ENCODE measurements at regions not wholly inside any gene's neighbourhood (a gene's known extent, or its start where the extent isn't known, plus 50 kb on each side); places are given as distances from the start of the nearest gene placed in this dataset.
"Not testable (repeated sequence)": the region's sequence is repeated elsewhere in the genome, so short reads cannot be mapped to it uniquely, and the experiment has no call there.

GRCh38 chr4:30117433-30117832 is 602.7 kb upstream of the PCDH7 start (continued):
- no peak for TF ChIP-seq OSR2 (tag by site-specific recombination; IDR thresholded peaks at IDR 0.05)
- TF ChIP-seq ZSCAN16 (tag by site-specific recombination; IDR thresholded peaks at IDR 0.05): no peak

- Histone ChIP-seq H3K36me3 (ENCODE audit: control insufficient read depth in 2 of 2, insufficient read depth in 1 of 2, low read length in 2 of 2) (no peaks in the 10 kb centered on the region), H3K4me3 (ENCODE audit: low read depth, low read length) (no peak overlapping the region), H3K9me3 (ENCODE audit: control insufficient read depth, insufficient read depth, low read depth, low read length) (no peaks in the 10 kb centered on the region), H3K27ac (ENCODE audit: extremely low read depth, low read depth, low read length) (no peak overlapping the region), H3K4me1 (ENCODE audit: control insufficient read depth, insufficient read depth, low read length) (no peaks in the 10 kb centered on the region)
- POLR2A ChIA-PET: no interaction called here
- CTCF ChIA-PET: no interaction called here
- TF ChIP-seq EGR2 (tag by site-specific recombination; IDR thresholded peaks at IDR 0.05; ENCODE audit: low read depth) (no peak), ZNF530 (tag by site-specific recombination; IDR thresholded peaks at IDR 0.05; ENCODE audit: low read depth) (no peak), ZNF501 (tag by site-specific recombination; IDR thresholded peaks at IDR 0.05) (no peak), ZNF292 (tag by site-specific recombination; IDR thresholded peaks at IDR 0.05; ENCODE audit: borderline replicate concordance, low read depth) (no peak), ZNF266 (tag by site-specific recombination; IDR thresholded peaks at IDR 0.05; ENCODE audit: low read depth) (no peak), ZSCAN16 (tag by site-specific recombination; IDR thresholded peaks at IDR 0.05) (no peak), INSM2 (tag by site-specific recombination; IDR thresholded peaks at IDR 0.05) (no peak), ELK4 (IDR thresholded peaks at IDR 0.05; ENCODE audit: borderline replicate concordance, low read depth, low read length) (no peak), ZNF148 (tag by site-specific recombination; IDR thresholded peaks at IDR 0.05; ENCODE audit: borderline replicate concordance) (no peak), ZNF626 (tag by site-specific recombination; IDR thresholded peaks at IDR 0.05) (no peak), SCRT2 (tag by site-specific recombination; IDR thresholded peaks at IDR 0.05) (no peak), ATF2 (tag by site-specific recombination; IDR thresholded peaks at IDR 0.05; ENCODE audit: low read depth) (no peak), ZNF398 (tag by site-specific recombination; IDR thresholded peaks at IDR 0.05) (no peak), MEIS1 (CRISPR knock-in tag; IDR thresholded peaks at IDR 0.05; ENCODE audit: borderline replicate concordance) (no peak), SALL2 (tag by site-specific recombination; IDR thresholded peaks at IDR 0.05; ENCODE audit: borderline replicate concordance) (no peak), ZNF174 (tag by site-specific recombination; IDR thresholded peaks at IDR 0.05) (no peak)
These were observed 597.5 kb upstream of the PCDH7 start for GRCh38 chr4:30122711-30123110.

GRCh38 chr4:30124621-30125020 is 595.5 kb upstream of the PCDH7 start:
- POLR2A ChIA-PET; H3K9me3 ChIP-seq (ENCODE audit: control insufficient read depth, insufficient read depth, low read depth, low read length); H3K27ac ChIP-seq (ENCODE audit: extremely low read depth, low read depth, low read length); CTCF ChIA-PET; H3K4me3 ChIP-seq (ENCODE audit: low read depth, low read length); H3K4me1 ChIP-seq (ENCODE audit: control insufficient read depth, insufficient read depth, low read length); H3K36me3 ChIP-seq (ENCODE audit: control insufficient read depth in 2 of 2, insufficient read depth in 1 of 2, low read length in 2 of 2): not testable (repeated sequence)
